GM23338 (cell line): ENCODE measurements at regions not wholly inside any gene's neighbourhood (a gene's known extent, or its start where the extent isn't known, plus 50 kb on each side); places are given as distances from the start of the nearest gene placed in this dataset.

Source experiments
- CREB1 ChIP-seq: fragments of 250-450 bp; sonication (Bioruptor Pico); IDR thresholded peaks from 2 replicates; pipeline ENCODE4 v1.5.0; 2020; ENCODE audit warnings: low read depth, mild to moderate bottlenecking, moderate library complexity
- CTCF ChIP-seq, 2 experiments: fragments of 200-600 bp in 1 of 2; sonication (generic) in 1 of 2; conservative IDR thresholded peaks; 2 replicates each; pipeline versions ENCODE4 v1.5.1 to v1.6.1; 2016 to 2017; ENCODE audit warnings: antibody characterized with exemption in 2 of 2, low read depth in 2 of 2, mild to moderate bottlenecking in 2 of 2, moderate library complexity in 1 of 2
- EZH2 ChIP-seq: fragments of 200-600 bp; sonication (generic); IDR thresholded peaks from one replicate; pipeline ENCODE4 v1.8.0; 2017; ENCODE audit warnings: antibody characterized with exemption, mild to moderate bottlenecking, low read depth; ENCODE audit not compliant: unreplicated experiment
- EZH2phosphoT487 ChIP-seq: fragments of 200-600 bp; sonication (generic); IDR thresholded peaks from one replicate; pipeline ENCODE4 v1.8.1; 2018; ENCODE audit warnings: antibody characterized with exemption; ENCODE audit not compliant: unreplicated experiment
- POLR2AphosphoS5 ChIP-seq: IDR thresholded peaks from 2 replicates; pipeline ENCODE4 v1.6.1; 2016; ENCODE audit warnings: antibody characterized with exemption, low read depth
- STAT1 ChIP-seq: IDR thresholded peaks from one replicate; pipeline ENCODE4 v1.6.1; 2016; ENCODE audit warnings: antibody characterized with exemption; ENCODE audit not compliant: unreplicated experiment
- ZNF114 ChIP-seq: fragments of 250-450 bp; sonication (Bioruptor Pico); IDR thresholded peaks from 2 replicates; pipeline ENCODE4 v1.5.0; 2020; ENCODE audit warnings: mild to moderate bottlenecking, moderate library complexity
- TF ChIP-seq, protein P1 (sequence below): IDR thresholded peaks from one replicate; pipeline ENCODE4 v1.6.1; 2018; ENCODE audit warnings: antibody characterized with exemption; ENCODE audit not compliant: unreplicated experiment
- TF ChIP-seq, protein P2 (sequence below): fragments of 250-450 bp; sonication (Bioruptor Pico); IDR thresholded peaks from 2 replicates; pipeline ENCODE4 v1.5.0; 2020; ENCODE audit warnings: mild to moderate bottlenecking, moderate library complexity

GRCh38 chr7:27362026-27362425, 119.4 kb downstream of the EVX1 start:
- TF ChIP-seq POLR2AphosphoS5 (no peak), CTCF (conservative IDR thresholded peaks at IDR 0.05; ENCODE audit: low read depth in 2 of 2) (no peak), ZNF114 (CRISPR knock-in tag) (no peak), CREB1 (CRISPR knock-in tag) (no peak), EZH2 (no peak), EZH2phosphoT487 (no peak), STAT1 (no peak)
- TF ChIP-seq, protein P1, sequence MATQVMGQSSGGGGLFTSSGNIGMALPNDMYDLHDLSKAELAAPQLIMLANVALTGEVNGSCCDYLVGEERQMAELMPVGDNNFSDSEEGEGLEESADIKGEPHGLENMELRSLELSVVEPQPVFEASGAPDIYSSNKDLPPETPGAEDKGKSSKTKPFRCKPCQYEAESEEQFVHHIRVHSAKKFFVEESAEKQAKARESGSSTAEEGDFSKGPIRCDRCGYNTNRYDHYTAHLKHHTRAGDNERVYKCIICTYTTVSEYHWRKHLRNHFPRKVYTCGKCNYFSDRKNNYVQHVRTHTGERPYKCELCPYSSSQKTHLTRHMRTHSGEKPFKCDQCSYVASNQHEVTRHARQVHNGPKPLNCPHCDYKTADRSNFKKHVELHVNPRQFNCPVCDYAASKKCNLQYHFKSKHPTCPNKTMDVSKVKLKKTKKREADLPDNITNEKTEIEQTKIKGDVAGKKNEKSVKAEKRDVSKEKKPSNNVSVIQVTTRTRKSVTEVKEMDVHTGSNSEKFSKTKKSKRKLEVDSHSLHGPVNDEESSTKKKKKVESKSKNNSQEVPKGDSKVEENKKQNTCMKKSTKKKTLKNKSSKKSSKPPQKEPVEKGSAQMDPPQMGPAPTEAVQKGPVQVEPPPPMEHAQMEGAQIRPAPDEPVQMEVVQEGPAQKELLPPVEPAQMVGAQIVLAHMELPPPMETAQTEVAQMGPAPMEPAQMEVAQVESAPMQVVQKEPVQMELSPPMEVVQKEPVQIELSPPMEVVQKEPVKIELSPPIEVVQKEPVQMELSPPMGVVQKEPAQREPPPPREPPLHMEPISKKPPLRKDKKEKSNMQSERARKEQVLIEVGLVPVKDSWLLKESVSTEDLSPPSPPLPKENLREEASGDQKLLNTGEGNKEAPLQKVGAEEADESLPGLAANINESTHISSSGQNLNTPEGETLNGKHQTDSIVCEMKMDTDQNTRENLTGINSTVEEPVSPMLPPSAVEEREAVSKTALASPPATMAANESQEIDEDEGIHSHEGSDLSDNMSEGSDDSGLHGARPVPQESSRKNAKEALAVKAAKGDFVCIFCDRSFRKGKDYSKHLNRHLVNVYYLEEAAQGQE = no peak
- TF ChIP-seq, protein P2, sequence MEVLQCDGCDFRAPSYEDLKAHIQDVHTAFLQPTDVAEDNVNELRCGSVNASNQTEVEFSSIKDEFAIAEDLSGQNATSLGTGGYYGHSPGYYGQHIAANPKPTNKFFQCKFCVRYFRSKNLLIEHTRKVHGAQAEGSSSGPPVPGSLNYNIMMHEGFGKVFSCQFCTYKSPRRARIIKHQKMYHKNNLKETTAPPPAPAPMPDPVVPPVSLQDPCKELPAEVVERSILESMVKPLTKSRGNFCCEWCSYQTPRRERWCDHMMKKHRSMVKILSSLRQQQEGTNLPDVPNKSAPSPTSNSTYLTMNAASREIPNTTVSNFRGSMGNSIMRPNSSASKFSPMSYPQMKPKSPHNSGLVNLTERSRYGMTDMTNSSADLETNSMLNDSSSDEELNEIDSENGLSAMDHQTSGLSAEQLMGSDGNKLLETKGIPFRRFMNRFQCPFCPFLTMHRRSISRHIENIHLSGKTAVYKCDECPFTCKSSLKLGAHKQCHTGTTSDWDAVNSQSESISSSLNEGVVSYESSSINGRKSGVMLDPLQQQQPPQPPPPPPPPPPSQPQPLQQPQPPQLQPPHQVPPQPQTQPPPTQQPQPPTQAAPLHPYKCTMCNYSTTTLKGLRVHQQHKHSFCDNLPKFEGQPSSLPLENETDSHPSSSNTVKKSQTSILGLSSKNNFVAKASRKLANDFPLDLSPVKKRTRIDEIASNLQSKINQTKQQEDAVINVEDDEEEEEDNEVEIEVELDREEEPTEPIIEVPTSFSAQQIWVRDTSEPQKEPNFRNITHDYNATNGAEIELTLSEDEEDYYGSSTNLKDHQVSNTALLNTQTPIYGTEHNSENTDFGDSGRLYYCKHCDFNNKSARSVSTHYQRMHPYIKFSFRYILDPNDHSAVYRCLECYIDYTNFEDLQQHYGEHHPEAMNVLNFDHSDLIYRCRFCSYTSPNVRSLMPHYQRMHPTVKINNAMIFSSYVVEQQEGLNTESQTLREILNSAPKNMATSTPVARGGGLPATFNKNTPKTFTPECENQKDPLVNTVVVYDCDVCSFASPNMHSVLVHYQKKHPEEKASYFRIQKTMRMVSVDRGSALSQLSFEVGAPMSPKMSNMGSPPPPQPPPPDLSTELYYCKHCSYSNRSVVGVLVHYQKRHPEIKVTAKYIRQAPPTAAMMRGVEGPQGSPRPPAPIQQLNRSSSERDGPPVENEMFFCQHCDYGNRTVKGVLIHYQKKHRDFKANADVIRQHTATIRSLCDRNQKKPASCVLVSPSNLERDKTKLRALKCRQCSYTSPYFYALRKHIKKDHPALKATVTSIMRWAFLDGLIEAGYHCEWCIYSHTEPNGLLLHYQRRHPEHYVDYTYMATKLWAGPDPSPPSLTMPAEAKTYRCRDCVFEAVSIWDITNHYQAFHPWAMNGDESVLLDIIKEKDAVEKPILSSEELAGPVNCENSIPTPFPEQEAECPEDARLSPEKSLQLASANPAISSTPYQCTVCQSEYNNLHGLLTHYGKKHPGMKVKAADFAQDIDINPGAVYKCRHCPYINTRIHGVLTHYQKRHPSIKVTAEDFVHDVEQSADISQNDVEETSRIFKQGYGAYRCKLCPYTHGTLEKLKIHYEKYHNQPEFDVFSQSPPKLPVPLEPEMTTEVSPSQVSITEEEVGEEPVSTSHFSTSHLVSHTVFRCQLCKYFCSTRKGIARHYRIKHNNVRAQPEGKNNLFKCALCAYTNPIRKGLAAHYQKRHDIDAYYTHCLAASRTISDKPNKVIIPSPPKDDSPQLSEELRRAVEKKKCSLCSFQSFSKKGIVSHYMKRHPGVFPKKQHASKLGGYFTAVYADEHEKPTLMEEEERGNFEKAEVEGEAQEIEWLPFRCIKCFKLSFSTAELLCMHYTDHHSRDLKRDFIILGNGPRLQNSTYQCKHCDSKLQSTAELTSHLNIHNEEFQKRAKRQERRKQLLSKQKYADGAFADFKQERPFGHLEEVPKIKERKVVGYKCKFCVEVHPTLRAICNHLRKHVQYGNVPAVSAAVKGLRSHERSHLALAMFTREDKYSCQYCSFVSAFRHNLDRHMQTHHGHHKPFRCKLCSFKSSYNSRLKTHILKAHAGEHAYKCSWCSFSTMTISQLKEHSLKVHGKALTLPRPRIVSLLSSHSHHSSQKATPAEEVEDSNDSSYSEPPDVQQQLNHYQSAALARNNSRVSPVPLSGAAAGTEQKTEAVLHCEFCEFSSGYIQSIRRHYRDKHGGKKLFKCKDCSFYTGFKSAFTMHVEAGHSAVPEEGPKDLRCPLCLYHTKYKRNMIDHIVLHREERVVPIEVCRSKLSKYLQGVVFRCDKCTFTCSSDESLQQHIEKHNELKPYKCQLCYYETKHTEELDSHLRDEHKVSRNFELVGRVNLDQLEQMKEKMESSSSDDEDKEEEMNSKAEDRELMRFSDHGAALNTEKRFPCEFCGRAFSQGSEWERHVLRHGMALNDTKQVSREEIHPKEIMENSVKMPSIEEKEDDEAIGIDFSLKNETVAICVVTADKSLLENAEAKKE (CRISPR knock-in tag) = no peak
